ENCODE measurements at regions not wholly inside any gene's neighbourhood (a gene's known extent, or its start where the extent isn't known, plus 50 kb on each side); places are given as distances from the start of the nearest gene placed in this dataset.

- DNase-seq: no peak
- TF ChIP-seq GATA1 (IDR thresholded peaks at IDR 0.05; ENCODE audit: low read depth, low read length): no peak
- TF ChIP-seq POLR2A (IDR thresholded peaks at IDR 0.05; ENCODE audit: low read length): no peak
Measured at GRCh38 chrX:138408101-138408500, 303.4 kb downstream of the FGF13 start.

DNA sequence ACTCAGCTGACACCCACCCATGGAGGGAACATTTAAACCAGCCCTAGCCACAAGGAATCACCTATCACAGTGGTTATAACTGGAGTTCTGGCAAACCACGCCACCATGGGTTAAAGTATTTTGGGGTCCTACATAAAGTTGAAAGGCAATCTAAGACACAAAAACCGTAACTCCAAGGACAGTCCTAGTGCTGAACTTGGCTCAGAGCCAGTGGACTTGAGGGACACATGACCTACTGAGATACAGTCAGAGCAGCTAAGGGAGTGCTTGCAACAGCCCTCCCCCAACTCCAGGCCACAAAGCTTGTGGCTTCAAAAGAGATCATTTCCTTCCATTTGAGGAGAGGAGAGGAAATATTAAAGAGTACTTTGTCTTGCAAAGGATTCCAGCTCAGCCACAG, 300.5 kb downstream of the FGF13 start:
- DNase-seq: no peak
- TF ChIP-seq GATA1 (IDR thresholded peaks at IDR 0.05; ENCODE audit: low read depth, low read length): no peak
- TF ChIP-seq POLR2A (IDR thresholded peaks at IDR 0.05; ENCODE audit: low read length): no peak

Measured in erythroblast (primary cell).